HEK293T (cell line): ENCODE measurements at regions not wholly inside any gene's neighbourhood (a gene's known extent, or its start where the extent isn't known, plus 50 kb on each side); places are given as distances from the start of the nearest gene placed in this dataset.

Experiments used
- ARNT ChIP-seq: fragments of 450-650 bp; IDR thresholded peaks from 2 replicates; pipeline ENCODE4 v1.6.1; 2017; ENCODE audit warnings: mild to moderate bottlenecking
- ELF4 ChIP-seq: fragments of 450-650 bp; IDR thresholded peaks from 2 replicates; pipeline ENCODE4 v1.6.1; 2017; ENCODE audit warnings: antibody characterized with exemption
- FOXK2 ChIP-seq: fragments of 450-650 bp; IDR thresholded peaks from 2 replicates; pipeline ENCODE4 v1.6.1; 2016; ENCODE audit warnings: mild to moderate bottlenecking
- FOXM1 ChIP-seq: fragments of 450-650 bp; IDR thresholded peaks from 2 replicates; pipeline ENCODE4 v1.6.1; 2017; ENCODE audit warnings: mild to moderate bottlenecking, borderline replicate concordance
- SP1 ChIP-seq: fragments of 450-650 bp; IDR thresholded peaks from 2 replicates; pipeline ENCODE4 v1.6.1; 2017
- SUZ12 ChIP-seq: fragments of 450-650 bp; IDR thresholded peaks from 2 replicates; pipeline ENCODE4 v1.6.1; 2016; ENCODE audit warnings: mild to moderate bottlenecking
- ZNF384 ChIP-seq: fragments of 450-650 bp; IDR thresholded peaks from 2 replicates; pipeline ENCODE4 v1.6.1; 2016

GRCh38 chr9:74147906-74148305 is 349.2 kb upstream of the RORB start:
- TF ChIP-seq ZNF384 (no peak), FOXM1 (no peak), ELF4 (no peak), ARNT (no peak), SP1 (no peak), SUZ12 (no peak), FOXK2 (no peak)
